HEK293T (cell line): ENCODE measurements at regions not wholly inside any gene's neighbourhood (a gene's known extent, or its start where the extent isn't known, plus 50 kb on each side); places are given as distances from the start of the nearest gene placed in this dataset.

Experiments used
- CTCF ChIA-PET: fragments of 350-600 bp; formaldehyde crosslinking; extraction: SDS; loops from one replicate; lab custom pipeline; 2021; ENCODE audit warnings: antibody characterized with exemption, inconsistent platforms; lab: Yijun Ruan, JAX
- POLR2A ChIA-PET: fragments of 350-600 bp; formaldehyde crosslinking; extraction: SDS; loops from one replicate; lab custom pipeline; 2020; ENCODE audit warnings: antibody characterized with exemption, inconsistent platforms; lab: Yijun Ruan, JAX
- DNase-seq: peaks from one replicate; pipeline ENCODE4 v3.0.0; 2012; ENCODE audit warnings: mixed read lengths; ENCODE audit errors: extremely low spot score
- ARNT ChIP-seq: fragments of 450-650 bp; IDR thresholded peaks from 2 replicates; pipeline ENCODE4 v1.6.1; 2017; ENCODE audit warnings: mild to moderate bottlenecking
- BHLHE40 ChIP-seq: fragments of 450-650 bp; IDR thresholded peaks from 2 replicates; pipeline ENCODE4 v1.6.1; 2016; ENCODE audit warnings: mild to moderate bottlenecking, moderate library complexity, borderline replicate concordance
- CTBP1 ChIP-seq: fragments of 450-650 bp; IDR thresholded peaks from 2 replicates; pipeline ENCODE4 v1.6.1; 2016; ENCODE audit warnings: borderline replicate concordance
- ELF4 ChIP-seq: fragments of 450-650 bp; IDR thresholded peaks from 2 replicates; pipeline ENCODE4 v1.6.1; 2017; ENCODE audit warnings: antibody characterized with exemption
- FOXA1 ChIP-seq: fragments of 450-650 bp; IDR thresholded peaks from 2 replicates; pipeline ENCODE4 v1.6.1; 2016; ENCODE audit warnings: mild to moderate bottlenecking
- FOXK2 ChIP-seq: fragments of 450-650 bp; IDR thresholded peaks from 2 replicates; pipeline ENCODE4 v1.6.1; 2016; ENCODE audit warnings: mild to moderate bottlenecking
- FOXM1 ChIP-seq: fragments of 450-650 bp; IDR thresholded peaks from 2 replicates; pipeline ENCODE4 v1.6.1; 2017; ENCODE audit warnings: mild to moderate bottlenecking, borderline replicate concordance
- HDGF ChIP-seq: fragments of 450-650 bp; IDR thresholded peaks from 2 replicates; pipeline ENCODE4 v1.6.1; 2017; ENCODE audit warnings: antibody characterized with exemption, borderline replicate concordance
- L3MBTL2 ChIP-seq: fragments of 450-650 bp; conservative IDR thresholded peaks from 2 replicates; pipeline ENCODE4 v1.6.1; 2016; ENCODE audit warnings: mild to moderate bottlenecking
- LEF1 ChIP-seq: fragments of 450-650 bp; IDR thresholded peaks from 2 replicates; pipeline ENCODE4 v1.6.1; 2017; ENCODE audit warnings: mild to moderate bottlenecking, borderline replicate concordance
- NFRKB ChIP-seq: fragments of 450-650 bp; IDR thresholded peaks from 2 replicates; pipeline ENCODE4 v1.6.1; 2016; ENCODE audit warnings: mild to moderate bottlenecking, moderate library complexity
- PKNOX1 ChIP-seq: fragments of 450-650 bp; IDR thresholded peaks from 2 replicates; pipeline ENCODE4 v1.6.1; 2016
- SP1 ChIP-seq: fragments of 450-650 bp; IDR thresholded peaks from 2 replicates; pipeline ENCODE4 v1.6.1; 2017
- SUZ12 ChIP-seq: fragments of 450-650 bp; IDR thresholded peaks from 2 replicates; pipeline ENCODE4 v1.6.1; 2016; ENCODE audit warnings: mild to moderate bottlenecking
- TARDBP ChIP-seq: fragments of 450-650 bp; IDR thresholded peaks from 2 replicates; pipeline ENCODE4 v1.6.1; 2016
- ZNF384 ChIP-seq: fragments of 450-650 bp; IDR thresholded peaks from 2 replicates; pipeline ENCODE4 v1.6.1; 2016

GRCh38 chr6:138038142-138038870 is 68.9 kb downstream of the PERP start:
- no peak for DNase-seq
- ChIA-PET CTCF (no interaction called here), POLR2A (no interaction called here)
- TF ChIP-seq ELF4 (no peak), TARDBP (no peak), LEF1 (no peak), BHLHE40 (no peak), SP1 (no peak), L3MBTL2 (no peak), PKNOX1 (no peak), NFRKB (no peak), HDGF (no peak), ZNF384 (no peak), FOXA1 (no peak), SUZ12 (no peak), FOXM1 (no peak), ARNT (no peak), FOXK2 (no peak), CTBP1 (no peak)
